Mucosa of descending colon (tissue), 3 donors: ENCODE measurements at regions not wholly inside any gene's neighbourhood (a gene's known extent, or its start where the extent isn't known, plus 50 kb on each side); places are given as distances from the start of the nearest gene placed in this dataset.
"Not testable (repeated sequence)": the region's sequence is repeated elsewhere in the genome, so short reads cannot be mapped to it uniquely, and the experiment has no call there.

Experiments used
- ATAC-seq: fragments of 200-7000 bp; cut with Tn5 transposase; one replicate; pipeline ENCODE4 v1.9.1; 2020; ENCODE audit warnings: mild to moderate bottlenecking, moderate library complexity
- DNase-seq, 3 donors: peaks; one replicate each; pipeline ENCODE4 v3.0.0-alpha.2; 2020
- H3K36me3 ChIP-seq: fragments of 200-600 bp; one replicate; pipeline ENCODE4 v1.8.0; 2021; ENCODE audit warnings: low read depth, mild to moderate bottlenecking
- H3K4me1 ChIP-seq: fragments of 200-600 bp; one replicate; pipeline ENCODE4 v1.8.0; 2021; ENCODE audit warnings: low read depth, mild to moderate bottlenecking
- H3K4me3 ChIP-seq: fragments of 200-600 bp; one replicate; pipeline ENCODE4 v1.8.0; 2021; ENCODE audit warnings: mild to moderate bottlenecking
- H3K9me3 ChIP-seq: fragments of 200-600 bp; one replicate; pipeline ENCODE4 v1.8.0; 2021; ENCODE audit warnings: mild to moderate bottlenecking
- intact Hi-C, 2 donors: fragments of 100-400 bp; cut with DNase I in 1 of 2; cut with micrococcal nuclease in 1 of 2; formaldehyde crosslinking; loops; one replicate each; pipeline versions ENCODE4 v1.11.0 to v1.11.1; 2022; cut with DNase I, micrococcal nuclease
- TF ChIP-seq, protein P1 (sequence below): fragments of 200-600 bp; IDR thresholded peaks from one replicate; pipeline ENCODE4 v1.8.0; 2022; ENCODE audit warnings: antibody characterized with exemption, mild to moderate bottlenecking
- donor health status: DM: no; HTN: no; CAD: no; lungs with moderate emphysema.
- donor health status: DM: no; HTN: no; CAD: no.
- donor health status: DM: no; HTN: yes; CAD: no.

DNA sequence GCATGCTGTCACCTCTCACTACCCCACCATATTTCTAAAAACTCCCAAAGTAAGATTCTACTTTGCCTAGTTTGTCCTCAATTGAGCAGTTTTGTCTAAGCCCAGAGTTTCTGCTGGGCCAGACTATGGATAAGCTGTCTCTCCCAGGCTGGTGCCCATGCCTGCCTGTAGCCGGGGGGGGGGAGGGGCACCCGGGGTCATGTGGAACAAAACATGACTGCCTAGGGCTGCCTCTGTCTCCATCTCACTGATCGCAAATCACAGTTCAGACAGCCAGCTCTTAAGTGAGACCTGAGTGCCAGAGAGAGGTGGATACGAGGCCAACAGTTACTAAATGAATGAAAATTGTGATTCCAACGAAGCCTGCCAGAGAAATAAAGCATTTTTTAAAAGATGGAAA lies 78.8 kb upstream of the RPRML start:
- TF ChIP-seq, protein P1, sequence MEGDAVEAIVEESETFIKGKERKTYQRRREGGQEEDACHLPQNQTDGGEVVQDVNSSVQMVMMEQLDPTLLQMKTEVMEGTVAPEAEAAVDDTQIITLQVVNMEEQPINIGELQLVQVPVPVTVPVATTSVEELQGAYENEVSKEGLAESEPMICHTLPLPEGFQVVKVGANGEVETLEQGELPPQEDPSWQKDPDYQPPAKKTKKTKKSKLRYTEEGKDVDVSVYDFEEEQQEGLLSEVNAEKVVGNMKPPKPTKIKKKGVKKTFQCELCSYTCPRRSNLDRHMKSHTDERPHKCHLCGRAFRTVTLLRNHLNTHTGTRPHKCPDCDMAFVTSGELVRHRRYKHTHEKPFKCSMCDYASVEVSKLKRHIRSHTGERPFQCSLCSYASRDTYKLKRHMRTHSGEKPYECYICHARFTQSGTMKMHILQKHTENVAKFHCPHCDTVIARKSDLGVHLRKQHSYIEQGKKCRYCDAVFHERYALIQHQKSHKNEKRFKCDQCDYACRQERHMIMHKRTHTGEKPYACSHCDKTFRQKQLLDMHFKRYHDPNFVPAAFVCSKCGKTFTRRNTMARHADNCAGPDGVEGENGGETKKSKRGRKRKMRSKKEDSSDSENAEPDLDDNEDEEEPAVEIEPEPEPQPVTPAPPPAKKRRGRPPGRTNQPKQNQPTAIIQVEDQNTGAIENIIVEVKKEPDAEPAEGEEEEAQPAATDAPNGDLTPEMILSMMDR, result no peak
- ATAC-seq, result no peak
- no peaks in the 10 kb centered on the region for H3K36me3 ChIP-seq
- no peak overlapping the region for H3K4me3 ChIP-seq
- H3K9me3 ChIP-seq, result no peaks in the 10 kb centered on the region
- intact Hi-C loops, result no loop called here
- DNase-seq, result no peak
- no peaks in the 10 kb centered on the region for H3K4me1 ChIP-seq

DNA sequence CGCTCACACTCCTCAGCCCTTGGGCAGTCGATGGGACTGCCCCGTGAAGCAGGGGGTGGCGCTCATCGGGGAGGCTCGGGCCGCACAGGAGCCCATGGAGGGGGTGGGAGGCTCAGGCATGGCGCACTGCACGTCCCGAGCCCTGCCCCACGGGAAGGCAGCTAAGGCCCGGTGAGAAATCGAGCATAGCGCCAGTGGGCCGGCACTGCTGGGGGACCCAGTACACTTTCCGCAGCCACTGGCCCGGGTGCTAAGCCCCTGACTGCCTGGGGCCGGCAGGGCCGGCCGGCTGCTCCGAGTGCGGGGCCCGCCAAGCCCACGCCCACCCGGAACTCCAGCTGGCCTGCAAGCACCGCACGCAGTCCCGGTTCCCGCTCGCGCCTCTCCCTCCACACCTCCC lies 78.2 kb upstream of the RPRML start:
- DNase-seq, H3K4me1 ChIP-seq, ATAC-seq, H3K36me3 ChIP-seq, intact Hi-C loops, H3K9me3 ChIP-seq, H3K4me3 ChIP-seq: not testable (repeated sequence)

DNA sequence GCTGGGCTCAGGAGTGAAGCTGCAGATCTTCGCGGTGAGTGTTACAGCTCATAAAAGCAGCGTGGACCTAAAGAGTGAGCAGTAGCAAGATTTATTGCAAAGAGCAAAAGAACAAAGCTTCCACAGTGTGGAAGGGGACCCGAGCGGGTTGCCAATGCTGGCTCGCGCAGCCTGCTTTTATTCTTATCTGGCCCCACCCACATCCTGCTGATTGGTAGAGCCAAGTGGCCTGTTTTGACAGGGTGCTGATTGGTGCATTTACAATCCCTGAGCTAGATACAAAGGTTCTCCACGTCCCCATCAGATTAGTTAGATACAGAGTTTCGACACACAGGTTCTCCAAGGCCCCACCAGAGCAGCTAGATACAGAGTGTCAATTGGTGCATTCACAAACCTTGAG lies 77.6 kb upstream of the RPRML start:
- ATAC-seq, H3K9me3 ChIP-seq, H3K4me1 ChIP-seq, H3K4me3 ChIP-seq, DNase-seq, H3K36me3 ChIP-seq, intact Hi-C loops: not testable (repeated sequence)
